SK-N-SH (cell line): ENCODE measurements at regions not wholly inside any gene's neighbourhood (a gene's known extent, or its start where the extent isn't known, plus 50 kb on each side); places are given as distances from the start of the nearest gene placed in this dataset.

ENCODE experiments used
- CHD2 ChIP-seq: fragments of 150-350 bp; IDR thresholded peaks from 2 replicates; pipeline ENCODE4 v1.6.1; 2018; ENCODE audit warnings: low read length; ENCODE audit not compliant: partially characterized antibody
- MEF2A ChIP-seq: IDR thresholded peaks from 2 replicates; pipeline ENCODE4 v1.4.0; 2012; ENCODE audit warnings: low read depth, borderline replicate concordance
- NRF1 ChIP-seq: IDR thresholded peaks from 2 replicates; pipeline ENCODE4 v1.6.1; 2012; ENCODE audit warnings: low read depth, mild to moderate bottlenecking, low read length
- POLR2AphosphoS5 ChIP-seq: IDR thresholded peaks from 2 replicates; pipeline ENCODE4 v1.6.1; 2012; ENCODE audit warnings: low read depth, low read length
- RFX5 ChIP-seq: IDR thresholded peaks from 2 replicates; pipeline ENCODE4 v1.6.1; 2012; ENCODE audit warnings: mild to moderate bottlenecking, improper control_type of control experiment, low read length
- SIN3A ChIP-seq: IDR thresholded peaks from 2 replicates; pipeline ENCODE4 v1.6.1; 2012; ENCODE audit warnings: low read depth, mild to moderate bottlenecking, low read length, moderate library complexity, borderline replicate concordance
- TF ChIP-seq, protein P1 (sequence below): fragments of 200-600 bp; sonication (generic); IDR thresholded peaks from 2 replicates; pipeline ENCODE4 v1.6.1; 2017; ENCODE audit warnings: antibody characterized with exemption, mild to moderate bottlenecking, moderate library complexity
- TF ChIP-seq, protein P2 (sequence below): IDR thresholded peaks from 2 replicates; pipeline ENCODE4 v1.4.0; 2012; ENCODE audit warnings: low read depth

DNA sequence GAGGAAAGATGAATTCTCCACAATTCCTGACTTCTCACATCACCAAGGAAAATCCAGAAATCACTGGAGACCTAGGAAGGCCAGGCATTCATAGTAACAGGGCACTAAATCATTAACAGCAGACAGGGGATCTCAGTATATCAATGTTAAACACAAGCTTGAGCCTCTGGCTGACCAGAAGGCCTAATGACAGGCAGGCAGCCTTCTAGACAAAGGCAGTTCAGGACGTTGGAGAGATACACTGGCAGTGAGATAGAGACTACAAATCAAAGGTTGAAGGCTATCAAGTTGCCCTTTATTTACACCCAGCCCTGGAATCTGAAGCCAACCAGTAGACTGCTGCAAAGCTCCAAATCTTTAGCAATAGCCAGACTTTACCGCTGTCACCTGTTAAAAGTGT is 422.8 kb upstream of the CCL2 start:
- TF ChIP-seq, protein P1, sequence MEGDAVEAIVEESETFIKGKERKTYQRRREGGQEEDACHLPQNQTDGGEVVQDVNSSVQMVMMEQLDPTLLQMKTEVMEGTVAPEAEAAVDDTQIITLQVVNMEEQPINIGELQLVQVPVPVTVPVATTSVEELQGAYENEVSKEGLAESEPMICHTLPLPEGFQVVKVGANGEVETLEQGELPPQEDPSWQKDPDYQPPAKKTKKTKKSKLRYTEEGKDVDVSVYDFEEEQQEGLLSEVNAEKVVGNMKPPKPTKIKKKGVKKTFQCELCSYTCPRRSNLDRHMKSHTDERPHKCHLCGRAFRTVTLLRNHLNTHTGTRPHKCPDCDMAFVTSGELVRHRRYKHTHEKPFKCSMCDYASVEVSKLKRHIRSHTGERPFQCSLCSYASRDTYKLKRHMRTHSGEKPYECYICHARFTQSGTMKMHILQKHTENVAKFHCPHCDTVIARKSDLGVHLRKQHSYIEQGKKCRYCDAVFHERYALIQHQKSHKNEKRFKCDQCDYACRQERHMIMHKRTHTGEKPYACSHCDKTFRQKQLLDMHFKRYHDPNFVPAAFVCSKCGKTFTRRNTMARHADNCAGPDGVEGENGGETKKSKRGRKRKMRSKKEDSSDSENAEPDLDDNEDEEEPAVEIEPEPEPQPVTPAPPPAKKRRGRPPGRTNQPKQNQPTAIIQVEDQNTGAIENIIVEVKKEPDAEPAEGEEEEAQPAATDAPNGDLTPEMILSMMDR = no peak
- TF ChIP-seq POLR2AphosphoS5 (no peak), RFX5 (no peak), MEF2A (no peak), CHD2 (no peak), NRF1 (no peak), SIN3A (no peak)
- TF ChIP-seq, protein P2, sequence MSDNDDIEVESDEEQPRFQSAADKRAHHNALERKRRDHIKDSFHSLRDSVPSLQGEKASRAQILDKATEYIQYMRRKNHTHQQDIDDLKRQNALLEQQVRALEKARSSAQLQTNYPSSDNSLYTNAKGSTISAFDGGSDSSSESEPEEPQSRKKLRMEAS = no peak
